RPMI8226 (cell line): ENCODE measurements at regions not wholly inside any gene's neighbourhood (a gene's known extent, or its start where the extent isn't known, plus 50 kb on each side); places are given as distances from the start of the nearest gene placed in this dataset.

Source experiments
- DNase-seq: peaks from one replicate; pipeline ENCODE4 v3.0.0-alpha.2; 2015

- no peak for DNase-seq
Observed at GRCh38 chr12:115203701-115204100, 519.7 kb upstream of the TBX3 start.

GRCh38 chr12:115201966-115202365 is 518.0 kb upstream of the TBX3 start:
- no peak for DNase-seq

GRCh38 chr12:115199831-115200230 is 515.9 kb upstream of the TBX3 start:
- no peak for DNase-seq

GRCh38 chr12:115194857-115195256 is 510.9 kb upstream of the TBX3 start:
- DNase-seq, result no peak

- DNase-seq, result no peak
Observed at GRCh38 chr12:115194448-115194847, 510.5 kb upstream of the TBX3 start.

GRCh38 chr12:115191342-115191741 is 507.4 kb upstream of the TBX3 start:
- no peak for DNase-seq

GRCh38 chr12:115190010-115190770 is 506.2 kb upstream of the TBX3 start:
- DNase-seq, result no peak

- DNase-seq, result no peak
Observed at GRCh38 chr12:115185506-115185905, 501.5 kb upstream of the TBX3 start.

- no peak for DNase-seq
Observed at GRCh38 chr12:115183752-115184151, 499.8 kb upstream of the TBX3 start.

GRCh38 chr12:115177899-115178298 is 493.9 kb upstream of the TBX3 start:
- DNase-seq, result no peak

- no peak for DNase-seq
Observed at GRCh38 chr12:115176741-115177400, 492.9 kb upstream of the TBX3 start.

- no peak for DNase-seq
Observed at GRCh38 chr12:115174920-115175319, 490.9 kb upstream of the TBX3 start.

- no peak for DNase-seq
Observed at GRCh38 chr12:115172521-115172920, 488.5 kb upstream of the TBX3 start.

GRCh38 chr12:115169981-115170380 is 486.0 kb upstream of the TBX3 start:
- no peak for DNase-seq

- no peak for DNase-seq
Observed at GRCh38 chr12:115166698-115167315, 482.8 kb upstream of the TBX3 start.

GRCh38 chr12:115163710-115164109 is 479.7 kb upstream of the TBX3 start:
- no peak for DNase-seq

GRCh38 chr12:115160271-115161128 is 476.5 kb upstream of the TBX3 start:
- no peak for DNase-seq

GRCh38 chr12:115158816-115159215 is 474.8 kb upstream of the TBX3 start:
- DNase-seq, result no peak

GRCh38 chr12:115155665-115156645 is 472.0 kb upstream of the TBX3 start:
- DNase-seq, result no peak

GRCh38 chr12:115149685-115150378 is 465.9 kb upstream of the TBX3 start:
- no peak for DNase-seq

GRCh38 chr12:115149279-115149678 is 465.3 kb upstream of the TBX3 start:
- no peak for DNase-seq
